ENCODE measurements at regions not wholly inside any gene's neighbourhood (a gene's known extent, or its start where the extent isn't known, plus 50 kb on each side); places are given as distances from the start of the nearest gene placed in this dataset.

DNA sequence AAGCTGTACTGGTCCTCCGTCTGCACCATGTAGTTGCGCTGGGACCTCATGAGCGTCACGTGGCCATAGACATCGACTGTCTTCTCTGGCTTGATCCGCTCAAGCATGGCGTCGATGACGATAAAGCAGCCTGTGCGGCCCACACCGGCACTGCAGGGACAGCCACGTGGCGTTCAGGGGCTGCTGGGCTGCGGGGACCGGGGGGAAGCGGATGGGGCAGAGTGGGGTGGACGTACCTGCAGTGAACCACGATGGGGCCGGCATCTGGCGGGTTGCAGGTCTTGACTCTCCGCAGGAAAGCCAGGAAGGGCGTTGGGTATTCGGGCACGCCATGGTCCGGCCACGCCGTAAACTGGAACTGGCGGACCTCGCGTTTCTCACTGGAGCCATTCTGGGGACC, 128.5 kb downstream of the PTPRS start:
- H3K27me3 Mint-ChIP-seq (ENCODE audit: insufficient read depth): peaks cover 8% of the 10 kb centered on the region
- TF ChIP-seq, protein P1, sequence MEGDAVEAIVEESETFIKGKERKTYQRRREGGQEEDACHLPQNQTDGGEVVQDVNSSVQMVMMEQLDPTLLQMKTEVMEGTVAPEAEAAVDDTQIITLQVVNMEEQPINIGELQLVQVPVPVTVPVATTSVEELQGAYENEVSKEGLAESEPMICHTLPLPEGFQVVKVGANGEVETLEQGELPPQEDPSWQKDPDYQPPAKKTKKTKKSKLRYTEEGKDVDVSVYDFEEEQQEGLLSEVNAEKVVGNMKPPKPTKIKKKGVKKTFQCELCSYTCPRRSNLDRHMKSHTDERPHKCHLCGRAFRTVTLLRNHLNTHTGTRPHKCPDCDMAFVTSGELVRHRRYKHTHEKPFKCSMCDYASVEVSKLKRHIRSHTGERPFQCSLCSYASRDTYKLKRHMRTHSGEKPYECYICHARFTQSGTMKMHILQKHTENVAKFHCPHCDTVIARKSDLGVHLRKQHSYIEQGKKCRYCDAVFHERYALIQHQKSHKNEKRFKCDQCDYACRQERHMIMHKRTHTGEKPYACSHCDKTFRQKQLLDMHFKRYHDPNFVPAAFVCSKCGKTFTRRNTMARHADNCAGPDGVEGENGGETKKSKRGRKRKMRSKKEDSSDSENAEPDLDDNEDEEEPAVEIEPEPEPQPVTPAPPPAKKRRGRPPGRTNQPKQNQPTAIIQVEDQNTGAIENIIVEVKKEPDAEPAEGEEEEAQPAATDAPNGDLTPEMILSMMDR (IDR thresholded peaks at IDR 0.05): no peak
- H3K27ac Mint-ChIP-seq: no peak overlapping the region
- H3K36me3 Mint-ChIP-seq (ENCODE audit: low read depth): peaks cover 43% of the 10 kb centered on the region
- H3K4me1 Mint-ChIP-seq (ENCODE audit: low read depth): no peaks in the 10 kb centered on the region
- H3K9me3 Mint-ChIP-seq: peaks cover 12% of the 10 kb centered on the region
- H3K4me3 Mint-ChIP-seq: no peak overlapping the region
- no peak for DNase-seq

DNA sequence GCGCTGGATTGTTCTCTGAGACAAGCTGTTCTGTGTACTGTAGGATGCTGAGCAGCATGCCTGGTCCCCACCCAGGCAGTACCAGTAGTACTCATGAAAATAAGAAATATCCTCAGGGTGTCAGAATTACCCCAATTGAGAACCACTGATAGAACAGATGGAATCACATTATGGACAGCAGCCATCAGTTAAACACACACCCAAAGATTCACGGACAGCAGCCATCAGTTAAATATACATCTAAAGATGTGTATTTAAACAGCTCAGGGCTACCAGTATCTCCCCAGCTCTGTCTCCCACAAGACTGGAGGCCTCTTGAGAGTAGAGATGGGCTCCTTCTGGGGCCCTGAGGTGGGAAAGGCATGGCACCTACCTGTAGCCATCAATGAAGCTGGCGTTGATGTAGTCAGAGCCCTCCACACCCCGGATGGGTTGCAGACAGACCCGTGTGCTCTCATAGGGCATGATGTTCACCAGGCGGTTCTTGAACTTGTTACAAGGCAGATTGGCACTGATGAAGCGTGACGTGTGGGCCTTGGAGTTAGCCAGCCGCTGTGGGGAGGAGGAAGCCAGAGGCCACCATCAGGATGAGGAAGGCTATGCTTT, 129.3 kb downstream of the PTPRS start:
- Mint-ChIP-seq H3K27me3 (ENCODE audit: insufficient read depth) (peaks cover 8% of the 10 kb centered on the region), H3K4me1 (ENCODE audit: low read depth) (no peaks in the 10 kb centered on the region), H3K4me3 (no peak overlapping the region), H3K27ac (no peak overlapping the region), H3K9me3 (peaks cover 12% of the 10 kb centered on the region), H3K36me3 (ENCODE audit: low read depth) (peaks cover 37% of the 10 kb centered on the region)
- no peak for DNase-seq
- TF ChIP-seq, protein P1 (IDR thresholded peaks at IDR 0.05): no peak

DNA sequence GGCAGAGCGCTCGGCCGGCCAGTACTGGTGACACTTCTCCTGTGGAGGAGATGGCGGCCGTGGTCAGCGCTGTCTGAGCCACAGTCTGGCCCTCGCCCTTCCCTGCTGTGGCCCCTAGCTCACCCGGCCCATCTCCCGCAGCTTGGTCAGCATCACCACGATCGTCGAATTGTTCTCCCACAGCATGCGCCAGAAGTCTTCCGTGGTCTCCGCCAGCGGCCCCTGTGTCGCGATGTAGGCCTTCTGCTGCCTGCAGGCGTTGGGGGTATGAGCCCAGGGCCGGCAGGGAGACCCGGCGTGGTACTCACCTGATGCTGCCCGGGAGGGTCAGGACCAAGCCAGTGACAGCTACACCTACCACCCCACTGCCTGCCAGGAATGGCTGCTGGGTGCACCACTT, 130.1 kb downstream of the PTPRS start:
- Mint-ChIP-seq H3K4me3 (no peak overlapping the region), H3K36me3 (ENCODE audit: low read depth) (peaks cover 34% of the 10 kb centered on the region), H3K27me3 (ENCODE audit: insufficient read depth) (peaks cover 8% of the 10 kb centered on the region), H3K27ac (no peak overlapping the region), H3K9me3 (peaks cover 12% of the 10 kb centered on the region), H3K4me1 (ENCODE audit: low read depth) (no peaks in the 10 kb centered on the region)
- no peak for DNase-seq
- TF ChIP-seq, protein P1 (IDR thresholded peaks at IDR 0.05): no peak

DNA sequence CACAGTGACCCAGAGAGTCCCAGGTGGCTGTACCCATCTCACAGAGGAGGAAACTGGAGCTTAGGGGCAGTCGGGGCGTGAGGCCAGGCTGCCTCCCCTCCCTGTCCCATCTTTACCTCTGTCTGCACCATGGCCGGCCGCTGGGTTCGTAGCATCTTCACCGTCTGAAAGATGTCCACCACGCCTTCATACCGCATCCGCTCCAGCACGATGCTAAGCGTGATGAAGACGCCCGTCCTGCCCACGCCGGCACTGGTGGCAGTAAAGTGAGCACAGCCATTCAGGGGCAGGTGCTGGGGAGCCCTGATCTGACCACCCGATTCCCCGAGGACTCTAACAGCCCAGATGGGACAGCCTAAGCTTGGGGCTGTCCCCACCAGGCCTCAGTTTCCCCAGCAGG, 132.8 kb downstream of the PTPRS start:
- Mint-ChIP-seq H3K4me1 (ENCODE audit: low read depth) (no peaks in the 10 kb centered on the region), H3K9me3 (peaks cover 20% of the 10 kb centered on the region), H3K27ac (no peak overlapping the region), H3K4me3 (no peak overlapping the region), H3K27me3 (ENCODE audit: insufficient read depth) (peaks cover 4% of the 10 kb centered on the region; the same call in 1 of the 2 replicates), H3K36me3 (ENCODE audit: low read depth) (peaks cover 18% of the 10 kb centered on the region)
- TF ChIP-seq, protein P1 (IDR thresholded peaks at IDR 0.05): no peak
- no peak for DNase-seq

DNA sequence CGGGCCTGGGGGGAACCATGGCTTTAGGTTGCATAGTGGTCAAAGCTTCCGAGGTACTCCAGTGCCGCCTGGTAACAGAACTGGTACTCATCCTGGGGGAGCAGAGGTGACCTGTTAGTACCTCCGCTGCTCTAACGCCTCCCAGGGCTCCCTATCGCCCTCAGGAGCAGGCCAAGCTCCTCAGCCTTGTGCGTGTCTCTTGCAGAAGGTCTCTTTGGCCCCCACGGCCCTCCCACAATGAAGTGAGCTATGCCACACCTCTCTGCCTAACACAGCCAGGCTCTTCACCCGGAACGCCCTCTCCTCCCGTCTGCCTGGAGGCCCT, 133.9 kb downstream of the PTPRS start:
- TF ChIP-seq, protein P1 (IDR thresholded peaks at IDR 0.05): no peak
- Mint-ChIP-seq H3K9me3 (peaks cover 30% of the 10 kb centered on the region), H3K36me3 (ENCODE audit: low read depth) (peaks cover 21% of the 10 kb centered on the region), H3K4me1 (ENCODE audit: low read depth) (no peaks in the 10 kb centered on the region), H3K27me3 (ENCODE audit: insufficient read depth) (peaks cover 4% of the 10 kb centered on the region), H3K27ac (no peak overlapping the region), H3K4me3 (no peak overlapping the region)
- no peak for DNase-seq
